Left colon (tissue), 2 donors: ENCODE measurements at regions not wholly inside any gene's neighbourhood (a gene's known extent, or its start where the extent isn't known, plus 50 kb on each side); places are given as distances from the start of the nearest gene placed in this dataset.

ENCODE experiments used
- ATAC-seq: fragments of 200-7000 bp; cut with Tn5 transposase; one replicate; pipeline ENCODE4 v1.9.1; 2020; ENCODE audit warnings: mild to moderate bottlenecking, moderate library complexity
- DNase-seq, 2 donors: peaks; one replicate each; pipeline ENCODE4 v3.0.0-alpha.2; 2020
- intact Hi-C, 2 donors: fragments of 100-400 bp; cut with DNase I in 1 of 2; cut with micrococcal nuclease in 1 of 2; formaldehyde crosslinking; loops; one replicate each; pipeline versions ENCODE4 v1.11.2 to v1.14.0; 2022; cut with DNase I, micrococcal nuclease
- donor health status: DM: no; HTN: no; CAD: no.
- donor health status: DM: yes; HTN: yes; CAD: no.

DNA sequence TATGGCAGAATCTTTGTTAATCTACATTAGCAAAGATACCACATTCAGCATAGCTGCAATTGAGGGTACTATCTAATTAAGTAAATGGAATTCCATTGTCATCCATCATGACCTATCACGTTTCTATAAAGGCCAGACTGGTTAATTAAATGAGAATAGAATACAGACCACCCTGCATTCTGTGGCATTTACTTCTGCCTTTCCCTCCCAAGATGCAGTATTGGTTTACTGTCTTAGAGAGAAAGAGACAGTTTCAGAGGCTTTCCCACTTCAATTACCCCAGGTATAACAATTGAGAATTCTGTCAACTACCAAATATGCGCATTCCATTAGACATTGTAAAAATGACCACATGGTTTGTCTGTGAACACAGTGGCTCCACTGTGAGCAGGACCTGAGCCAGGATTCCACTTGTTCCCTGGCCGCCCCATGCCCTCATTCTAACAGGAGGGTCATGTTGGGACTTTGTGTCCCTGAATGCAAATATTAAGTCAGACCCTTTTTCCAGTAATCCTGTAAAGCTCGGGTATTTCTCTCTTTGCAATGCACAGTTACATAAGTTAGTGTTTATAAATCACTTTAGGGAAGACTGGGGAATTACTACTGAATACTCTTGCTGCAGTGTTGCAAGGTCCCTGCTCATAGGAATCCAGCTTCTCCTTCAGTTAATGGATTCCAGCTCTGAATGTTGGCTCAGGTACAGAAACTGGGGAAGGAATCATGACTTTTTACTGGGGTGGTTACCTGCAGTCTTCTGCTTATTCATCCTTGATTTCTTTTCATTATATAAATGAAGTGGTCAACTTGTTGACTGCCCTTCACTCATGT is 261.0 kb downstream of the PDGFC start:
- DNase-seq (no peak), ATAC-seq (no peak)
- intact Hi-C loops = no loop called here

GRCh38 chr4:156705311-156705710 is 266.3 kb downstream of the PDGFC start:
- ATAC-seq (no peak), DNase-seq (no peak)
- intact Hi-C loops = no loop called here

DNA sequence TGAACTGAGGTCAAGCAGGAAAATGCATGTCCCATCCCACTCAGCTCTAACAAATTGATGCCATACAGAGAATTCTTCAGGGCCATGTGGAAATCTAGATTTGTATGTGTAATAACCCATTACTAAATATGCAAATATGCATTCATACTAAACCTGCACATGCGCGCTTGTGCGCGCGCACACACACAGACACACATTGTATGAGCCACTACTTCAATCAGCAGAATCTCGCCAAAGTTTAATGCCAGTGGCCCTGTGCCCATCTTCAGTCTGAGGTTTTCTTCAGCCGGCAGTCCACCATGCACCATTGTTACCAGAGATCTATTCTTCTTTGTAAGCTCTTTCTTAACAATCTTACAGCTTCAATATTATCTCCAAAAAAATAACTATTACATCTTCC is 276.4 kb downstream of the PDGFC start:
- intact Hi-C loops = no loop called here
- DNase-seq (no peak), ATAC-seq (no peak)

DNA sequence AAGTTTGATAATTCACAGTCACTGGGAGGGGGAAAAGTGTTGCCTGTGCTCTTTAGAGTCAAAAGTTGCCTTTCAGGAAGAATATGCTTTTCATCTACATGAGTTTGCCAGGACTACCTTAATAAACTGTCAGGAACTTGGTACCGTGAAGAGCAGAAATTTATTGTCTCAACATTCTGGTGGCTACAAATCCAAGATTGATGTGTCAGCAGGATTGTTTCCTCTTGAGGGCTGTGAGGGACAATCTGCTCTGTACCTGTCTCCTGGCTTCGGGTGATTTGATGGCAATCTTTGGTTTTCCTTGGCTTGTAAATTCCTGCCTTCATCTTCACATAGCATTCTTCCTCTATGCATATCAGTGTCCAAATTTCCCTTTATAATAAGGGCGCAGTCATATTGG is 277.2 kb downstream of the PDGFC start:
- DNase-seq (no peak), ATAC-seq (peak; percentile 70)
- intact Hi-C loops = no loop called here

- no peak for DNase-seq
- intact Hi-C loops = no loop called here
- peak; percentile 99 for ATAC-seq
Measured at GRCh38 chr4:156693557-156693956, 278.0 kb downstream of the PDGFC start.

DNA sequence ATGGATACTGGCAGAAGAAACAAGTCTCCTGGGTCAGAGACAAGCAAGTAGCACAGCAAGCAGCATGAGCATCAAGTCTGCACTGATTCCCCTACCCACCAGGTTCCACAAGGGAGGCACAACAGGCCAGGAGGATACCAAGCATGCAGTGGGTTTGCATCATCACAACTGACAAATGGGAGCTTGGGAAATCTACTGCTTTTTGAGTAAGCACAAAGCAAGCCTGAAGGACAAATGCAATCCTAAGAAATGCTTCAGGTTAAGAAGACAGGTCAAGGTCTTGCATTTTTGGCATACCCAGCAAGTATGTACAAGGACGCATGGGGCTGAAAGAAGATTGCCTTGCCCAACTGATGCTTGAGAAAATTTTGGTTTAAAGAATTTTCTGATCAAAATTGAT is 279.6 kb downstream of the PDGFC start:
- DNase-seq (no peak), ATAC-seq (no peak)
- intact Hi-C loops = no loop called here

- no peak for ATAC-seq
- intact Hi-C loops = no loop called here
Measured at GRCh38 chr4:156690572-156690971, 281.0 kb downstream of the PDGFC start.

GRCh38 chr4:156686120-156686519 is 285.5 kb downstream of the PDGFC start:
- intact Hi-C loops = no loop called here
- DNase-seq = no peak
- no peak for ATAC-seq

More at GRCh38 chr4:156690572-156690971, 281.0 kb downstream of the PDGFC start:
- no peak for DNase-seq

GRCh38 chr4:156685308-156685707 is 286.3 kb downstream of the PDGFC start:
- intact Hi-C loops = no loop called here
- no peak for ATAC-seq

GRCh38 chr4:156677656-156678055 is 293.9 kb downstream of the PDGFC start:
- intact Hi-C loops = no loop called here
- no peak for DNase-seq
- ATAC-seq = no peak

More at GRCh38 chr4:156685308-156685707, 286.3 kb downstream of the PDGFC start:
- DNase-seq = no peak

- intact Hi-C loops = no loop called here
- DNase-seq (peak in 1 of 2 donors; percentile 58), ATAC-seq (peak; percentile 89)
Measured at GRCh38 chr4:156677131-156677531, 294.5 kb downstream of the PDGFC start.

DNA sequence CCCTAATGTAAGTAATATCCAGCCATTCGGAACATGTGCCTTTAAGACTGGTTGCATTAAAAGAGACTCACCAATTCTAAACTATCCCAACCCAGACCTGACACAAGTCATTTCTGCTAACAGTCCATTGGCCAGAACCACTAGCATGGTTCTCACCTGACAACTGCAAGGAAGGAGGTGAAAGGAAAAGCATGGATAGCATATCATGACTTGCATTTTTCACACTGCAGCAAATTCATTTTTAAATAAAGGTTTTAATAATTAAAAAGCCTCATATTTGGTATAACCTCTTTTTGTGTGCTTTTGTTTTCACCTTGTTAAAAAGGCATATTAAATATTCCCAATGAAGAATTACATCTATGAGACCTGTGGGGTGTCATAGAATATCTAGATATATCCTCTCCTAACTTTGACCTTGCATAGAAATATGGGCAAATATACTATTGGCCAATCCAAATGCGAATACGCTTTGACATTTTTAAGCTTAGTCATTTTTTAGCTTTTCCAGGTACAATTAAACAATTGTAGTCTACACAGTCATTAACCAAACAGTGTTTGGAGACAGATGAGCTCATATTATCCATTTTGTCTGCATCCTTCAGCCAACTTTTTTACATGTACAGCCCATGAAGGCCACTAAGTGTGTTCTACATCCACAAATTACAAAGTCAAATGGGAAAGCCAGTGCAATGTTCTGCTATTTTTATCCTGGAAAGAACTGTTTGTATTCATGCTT is 295.3 kb downstream of the PDGFC start:
- DNase-seq (no peak), ATAC-seq (no peak)
- intact Hi-C loops = no loop called here

DNA sequence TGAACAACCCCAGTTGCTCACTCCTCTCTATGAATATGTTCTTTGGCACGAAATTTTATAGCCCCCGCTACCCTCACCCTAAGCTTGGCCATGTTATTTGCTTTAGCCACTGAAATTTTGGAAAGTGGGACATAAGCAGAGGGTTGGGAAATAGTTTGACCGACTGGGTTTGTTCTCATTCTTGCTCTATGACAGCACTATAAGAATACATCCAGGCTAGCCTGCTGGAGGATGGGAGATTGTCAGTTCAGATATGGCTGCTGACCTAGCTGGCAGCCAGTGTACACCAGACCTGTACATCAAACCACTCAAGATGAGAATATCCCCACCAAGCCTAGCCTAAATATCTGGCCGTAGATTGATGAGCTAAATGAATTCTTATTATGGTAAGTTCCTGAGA is 298.1 kb downstream of the PDGFC start:
- no peak for DNase-seq
- ATAC-seq = no peak
- intact Hi-C loops = no loop called here

DNA sequence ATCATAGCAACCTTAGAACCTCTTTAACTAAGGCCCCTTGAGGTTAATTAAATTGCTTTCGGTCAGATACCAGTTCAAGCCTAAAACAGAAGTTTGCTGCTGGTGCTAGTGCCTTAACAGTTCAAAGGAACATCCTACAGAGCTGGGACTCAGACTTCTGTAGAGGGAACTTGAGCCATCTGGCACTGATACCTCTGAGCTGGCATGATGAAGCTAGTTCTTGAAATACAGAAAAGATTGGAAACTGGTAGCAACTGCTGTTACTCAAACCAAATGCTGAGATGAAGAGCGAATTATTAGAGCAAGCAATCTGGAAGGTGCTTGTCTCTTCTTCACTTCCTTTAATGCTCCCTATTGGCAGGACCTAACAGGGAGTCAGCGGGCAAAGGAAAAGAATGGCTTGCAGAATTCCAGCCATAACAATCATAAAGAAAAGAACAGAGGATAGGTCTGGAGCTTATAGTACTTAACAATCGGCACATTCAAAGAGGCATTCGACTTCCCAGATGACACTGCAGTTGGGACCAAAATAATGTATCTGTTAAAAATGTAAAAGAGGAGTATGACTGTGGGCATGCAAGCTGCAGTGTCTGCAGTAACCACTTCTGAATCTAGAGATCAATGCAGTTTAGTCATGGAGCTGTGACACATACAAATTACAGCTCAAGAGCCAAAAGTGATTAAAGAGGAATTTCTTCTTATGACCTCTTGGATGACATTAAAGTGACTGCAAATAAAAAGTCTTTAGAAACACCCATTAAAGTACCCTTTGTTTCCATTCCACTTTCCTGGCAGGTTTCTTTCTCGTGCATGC is 298.9 kb downstream of the PDGFC start:
- intact Hi-C loops = no loop called here
- DNase-seq (no peak), ATAC-seq (no peak)

- ATAC-seq (no peak), DNase-seq (no peak)
- intact Hi-C loops = no loop called here
Measured at GRCh38 chr4:156665780-156666366, 305.7 kb downstream of the PDGFC start.

- intact Hi-C loops = no loop called here
- DNase-seq (no peak), ATAC-seq (no peak)
Measured at GRCh38 chr4:156663663-156664062, 307.9 kb downstream of the PDGFC start.

DNA sequence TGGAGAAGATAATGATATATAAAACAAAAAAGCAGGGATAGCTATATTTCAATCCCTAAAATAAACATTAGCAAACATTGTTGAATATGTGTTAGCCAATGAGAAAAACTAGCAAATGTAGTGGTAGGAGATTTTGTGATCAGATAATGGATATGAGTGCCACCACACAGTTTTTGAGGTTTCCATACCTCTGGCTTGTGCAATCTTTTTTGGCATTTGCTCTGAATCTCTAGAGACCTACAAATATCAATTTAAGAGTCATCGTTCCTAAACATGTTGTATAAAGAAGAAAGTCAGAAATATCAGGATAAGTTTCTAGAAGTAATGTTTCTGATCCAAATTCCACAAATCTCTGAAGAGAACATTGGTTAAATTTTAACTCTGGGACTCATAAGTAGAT is 308.7 kb downstream of the PDGFC start:
- DNase-seq (no peak), ATAC-seq (no peak)
- intact Hi-C loops = no loop called here

DNA sequence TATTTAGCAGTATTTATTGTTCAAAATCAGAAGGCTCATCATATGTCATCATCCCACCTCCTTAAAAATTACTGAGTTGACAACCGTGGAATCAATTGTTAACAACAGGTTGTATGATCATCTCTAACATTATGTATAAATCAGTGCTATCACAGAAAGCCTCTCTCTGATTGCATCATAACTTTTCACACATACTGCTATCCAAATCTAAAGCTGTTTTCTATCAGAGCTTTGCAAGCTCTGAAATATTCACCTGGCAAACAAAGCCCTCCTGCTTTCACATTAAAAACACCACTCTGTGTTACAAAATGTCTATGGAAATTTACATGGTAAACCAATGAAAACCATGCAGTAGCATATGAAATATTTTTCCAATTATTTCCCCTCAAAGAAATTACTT is 310.0 kb downstream of the PDGFC start:
- DNase-seq (no peak), ATAC-seq (no peak)
- intact Hi-C loops = no loop called here

- no peak for ATAC-seq
- intact Hi-C loops = no loop called here
- DNase-seq = no peak
Measured at GRCh38 chr4:156660465-156660864, 311.1 kb downstream of the PDGFC start.
